GM18508 (cell line): ENCODE measurements at regions not wholly inside any gene's neighbourhood (a gene's known extent, or its start where the extent isn't known, plus 50 kb on each side); places are given as distances from the start of the nearest gene placed in this dataset.

Source experiments
- ATAC-seq: cut with Tn5 transposase; IDR thresholded peaks from one replicate; pipeline ENCODE4 v1.9.1; 2021; ENCODE audit warnings: moderate number of reproducible peaks; ENCODE audit not compliant: insufficient read depth, unreplicated experiment

DNA sequence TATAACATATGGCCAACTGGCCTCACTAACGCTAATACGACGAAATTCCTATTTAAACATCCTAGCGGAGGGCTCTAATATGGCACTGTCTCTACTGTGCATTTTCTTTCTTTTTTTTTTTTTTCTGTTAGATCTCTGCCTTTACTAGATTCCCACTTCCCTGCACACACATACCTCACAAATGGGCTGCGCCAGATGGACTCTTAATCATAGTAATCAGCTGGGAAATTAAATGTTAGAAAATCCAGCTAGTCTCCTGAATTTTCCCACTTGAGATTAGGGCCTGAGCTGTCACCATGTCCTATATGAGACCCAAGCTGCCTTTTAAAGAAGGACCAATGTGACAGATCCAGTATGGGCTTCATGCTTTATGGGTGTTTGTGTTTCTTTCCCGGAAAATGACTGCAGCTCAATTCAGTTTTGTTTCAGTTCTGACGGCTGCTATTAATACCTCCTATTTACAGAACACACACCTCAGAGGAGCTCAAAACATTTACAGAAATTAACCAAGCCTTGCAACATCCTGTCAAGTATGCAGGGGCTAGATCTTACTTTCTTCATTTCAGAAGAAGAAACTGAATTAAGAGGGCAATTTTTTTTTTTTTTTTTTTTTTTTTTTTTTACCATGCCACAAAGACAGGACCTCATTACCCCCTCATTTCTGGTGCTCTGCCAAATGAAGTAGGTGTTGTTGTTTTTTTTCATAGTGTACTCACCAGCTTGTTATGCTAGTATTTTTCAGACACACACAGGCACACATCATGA is 49.8 kb upstream of the BLID start:
- ATAC-seq, result no peak
